Epidermal melanocyte (primary cell): ENCODE measurements at regions not wholly inside any gene's neighbourhood (a gene's known extent, or its start where the extent isn't known, plus 50 kb on each side); places are given as distances from the start of the nearest gene placed in this dataset.
A peak's percentile ranks its signal among the peaks of the same experiment; 100 is the strongest.

Experiments used
- DNase-seq: peaks from one replicate; pipeline ENCODE4 v3.0.0; 2011; ENCODE audit warnings: low spot score; ENCODE audit not compliant: insufficient read length

GRCh38 chr1:8146257-8146855 is 120.2 kb upstream of the ERRFI1 start:
- DNase-seq: no peak

- no peak for DNase-seq
These were observed 119.6 kb upstream of the ERRFI1 start for GRCh38 chr1:8145545-8146202.

- no peak for DNase-seq
These were observed 118.2 kb upstream of the ERRFI1 start for GRCh38 chr1:8144323-8144722.

GRCh38 chr1:8142955-8143629 is 117.0 kb upstream of the ERRFI1 start:
- DNase-seq: no peak

GRCh38 chr1:8139941-8140340 is 113.8 kb upstream of the ERRFI1 start:
- DNase-seq: no peak

GRCh38 chr1:8139383-8139782 is 113.3 kb upstream of the ERRFI1 start:
- no peak for DNase-seq

GRCh38 chr1:8138673-8139072 is 112.6 kb upstream of the ERRFI1 start:
- DNase-seq: no peak

- DNase-seq: peak; percentile 81
These were observed 111.6 kb upstream of the ERRFI1 start for GRCh38 chr1:8137481-8138244.

- DNase-seq: no peak
These were observed 110.7 kb upstream of the ERRFI1 start for GRCh38 chr1:8136766-8137165.

- DNase-seq: no peak
These were observed 109.1 kb upstream of the ERRFI1 start for GRCh38 chr1:8135250-8135649.

GRCh38 chr1:8134546-8135235 is 108.6 kb upstream of the ERRFI1 start:
- no peak for DNase-seq

GRCh38 chr1:8133657-8134430 is 107.7 kb upstream of the ERRFI1 start:
- no peak for DNase-seq

- no peak for DNase-seq
These were observed 107.1 kb upstream of the ERRFI1 start for GRCh38 chr1:8133190-8133589.

GRCh38 chr1:8127171-8127641 is 101.1 kb upstream of the ERRFI1 start:
- DNase-seq: no peak

- DNase-seq: no peak
These were observed 96.6 kb upstream of the ERRFI1 start for GRCh38 chr1:8122477-8123407.

- DNase-seq: no peak
These were observed 96.0 kb upstream of the ERRFI1 start for GRCh38 chr1:8122160-8122476.

- no peak for DNase-seq
These were observed 95.4 kb upstream of the ERRFI1 start for GRCh38 chr1:8121261-8122159.

GRCh38 chr1:8120693-8121260 is 94.7 kb upstream of the ERRFI1 start:
- DNase-seq: no peak
